Posterior cingulate gyrus (tissue), 11 donors: ENCODE measurements at regions not wholly inside any gene's neighbourhood (a gene's known extent, or its start where the extent isn't known, plus 50 kb on each side); places are given as distances from the start of the nearest gene placed in this dataset.

Experiments used
- DNase-seq, 10 donors: peaks; one replicate each; pipeline versions ENCODE4 v3.0.0 to v3.0.0-alpha.2; 2020 to 2021; ENCODE audit warnings: mixed read lengths in 3 of 10
- intact Hi-C: fragments of 100-400 bp; cut with DNase I; formaldehyde crosslinking; loops from one replicate; pipeline ENCODE4 v1.15.1; 2023

DNA sequence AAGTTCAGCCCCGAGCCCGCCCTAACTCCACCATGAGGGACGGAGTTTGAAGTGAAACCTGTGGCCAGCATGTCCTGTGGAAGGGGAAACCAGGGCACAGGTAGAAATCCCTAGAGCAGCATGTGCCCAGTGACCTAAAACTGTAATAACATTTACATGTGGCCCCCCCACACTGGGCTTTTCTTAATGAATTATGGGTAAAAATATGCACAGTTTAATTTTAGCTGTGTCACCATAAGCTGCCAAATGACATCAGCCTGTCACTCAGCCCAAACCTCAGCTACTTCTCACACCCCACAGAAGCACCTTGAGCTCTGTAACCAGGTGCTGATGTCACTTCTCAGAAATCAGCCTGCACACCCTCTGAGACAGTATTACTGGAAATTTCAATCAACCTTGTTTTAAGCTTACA lies 50.0 kb upstream of the SLC19A1 start:
- no peak for DNase-seq
- intact Hi-C loops = no loop called here

DNA sequence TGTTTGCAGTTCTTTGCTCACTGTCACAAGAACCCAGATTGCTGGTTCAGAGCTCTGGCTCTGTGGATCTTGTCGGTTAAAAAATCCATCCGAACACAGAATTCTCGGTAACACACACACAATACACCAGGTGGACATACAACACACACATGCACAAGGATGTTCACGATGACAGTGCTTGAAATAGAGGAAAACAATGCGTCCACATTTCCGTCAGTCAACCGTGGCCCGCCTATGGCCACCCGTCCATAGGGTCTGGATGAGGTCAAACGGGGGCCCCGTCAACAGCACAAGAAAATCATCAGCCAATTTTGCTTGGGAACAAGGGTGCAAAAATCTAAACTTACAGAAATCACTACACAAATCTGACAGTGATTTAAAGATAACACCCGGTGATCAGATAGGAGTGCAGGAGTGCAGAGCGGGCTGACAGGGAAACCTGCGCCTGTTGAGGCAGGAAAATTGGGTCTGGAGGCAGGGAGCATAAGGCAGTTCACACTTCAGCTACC lies 50.4 kb upstream of the SLC19A1 start:
- intact Hi-C loops = no loop called here
- peak in 1 of 10 donors; percentile 35 for DNase-seq

GRCh38 chr21:45593162-45594022 lies 50.1 kb upstream of the PCBP3 start:
- intact Hi-C loops = no loop called here
- peak in 1 of 10 donors; percentile 67 for DNase-seq
